HCT116 (cell line): ENCODE measurements at regions not wholly inside any gene's neighbourhood (a gene's known extent, or its start where the extent isn't known, plus 50 kb on each side); places are given as distances from the start of the nearest gene placed in this dataset.
"Not testable (repeated sequence)": the region's sequence is repeated elsewhere in the genome, so short reads cannot be mapped to it uniquely, and the experiment has no call there.

ENCODE experiments used
- ATAC-seq: fragments of 200-7000 bp; cut with Tn5 transposase; 2 replicates; pipeline ENCODE4 v1.9.1; 2020; ENCODE audit warnings: mild to moderate bottlenecking, moderate library complexity
- BruUV-seq: library from RNA; stranded (reverse); fragments of 400-500 nt; replicated peaks from 2 replicates; lab custom pipeline; 2021; lab: Mats Ljungman, UMichigan
- CTCF ChIA-PET: fragments of 300-600 bp; sonication (Branson Sonifier 250); formaldehyde crosslinking; loops from one replicate; lab custom pipeline; 2021; ENCODE audit warnings: antibody characterized with exemption; lab: Charles Lee
- POLR2A ChIA-PET: fragments of 300-600, 350-600 bp; sonication (Branson Sonifier 250); formaldehyde crosslinking; loops from one replicate; lab custom pipeline; 2021; ENCODE audit warnings: antibody characterized with exemption; lab: Charles Lee
- RAD21 ChIA-PET, 2 experiments: fragments of 300-600 bp; sonication (Branson Sonifier 250); formaldehyde crosslinking; loops; one replicate each; lab custom pipeline; 2023; ENCODE audit warnings: low total read pairs in 2 of 2; ENCODE audit not compliant: uncharacterized antibody in 2 of 2, unreplicated experiment in 2 of 2, low non-redundant PET in 1 of 2; lab: Charles Lee
- DNase-seq: peaks from one replicate; pipeline ENCODE4 v3.0.0-alpha.2; 2010; ENCODE audit warnings: low read depth, low spot score
- H2AFZ ChIP-seq: fragments of 200-600 bp; shearing (Covaris generic), sonication (generic); 2 replicates; pipeline ENCODE4 v1.6.1; 2017; ENCODE audit warnings: low read depth, mixed run types, mixed read lengths, antibody characterized with exemption, low read length; ENCODE audit not compliant: poor library complexity, severe bottlenecking
- H3K27ac ChIP-seq: 2 replicates; pipeline ENCODE4 v1.5.1; 2012; ENCODE audit warnings: low read depth, low read length
- H3K27me3 ChIP-seq: fragments of 200-600 bp; sonication (generic); 2 replicates; pipeline ENCODE4 v1.6.1; 2016; ENCODE audit warnings: mixed run types, low read length, mixed read lengths; ENCODE audit not compliant: insufficient read depth
- H3K36me3 ChIP-seq, 2 experiments: fragments of 200-500 bp in 1 of 2; fragments of 200-600 bp in 1 of 2; sonication (Bioruptor generic) in 1 of 2; sonication (generic) in 1 of 2; 2 replicates each; pipeline versions ENCODE4 v1.5.1 to v1.6.1; 2014 to 2016; ENCODE audit warnings: low read length in 2 of 2, inconsistent platforms in 1 of 2, mixed read lengths in 1 of 2, mixed run types in 1 of 2; ENCODE audit not compliant: insufficient read depth in 2 of 2, control insufficient read depth in 1 of 2
- H3K4me1 ChIP-seq, 2 experiments: fragments of 200-600 bp in 1 of 2; sonication (generic) in 1 of 2; 2 replicates each; pipeline versions ENCODE4 v1.5.1 to v1.6.1; 2012 to 2017; ENCODE audit warnings: low read length in 2 of 2, inconsistent platforms in 1 of 2, mild to moderate bottlenecking in 1 of 2, mixed read lengths in 1 of 2, mixed run types in 1 of 2, moderate library complexity in 1 of 2; ENCODE audit not compliant: insufficient read depth in 2 of 2, control insufficient read depth in 1 of 2
- H3K4me2 ChIP-seq: fragments of 200-600 bp; sonication (generic); 2 replicates; pipeline ENCODE4 v1.6.1; 2017; ENCODE audit warnings: mixed run types, low read length, mixed read lengths
- H3K4me3 ChIP-seq, 2 experiments: fragments of 200-600 bp in 1 of 2; sonication (generic) in 1 of 2; replicated peaks in 1 of 2; 2 replicates each; pipeline ENCODE4 v1.5.1; 2011 to 2016; ENCODE audit warnings: low read length in 2 of 2, control low read depth in 1 of 2, low read depth in 1 of 2, mild to moderate bottlenecking in 1 of 2, mixed read lengths in 1 of 2, mixed run types in 1 of 2
- H3K79me2 ChIP-seq: fragments of 200-600 bp; sonication (generic); 2 replicates; pipeline ENCODE4 v1.6.1; 2017; ENCODE audit warnings: mild to moderate bottlenecking, mixed run types, low read length, moderate library complexity, mixed read lengths; ENCODE audit not compliant: insufficient read depth
- H3K9ac ChIP-seq: fragments of 200-600 bp; sonication (generic); 2 replicates; pipeline ENCODE4 v1.6.1; 2016; ENCODE audit warnings: low read length, mixed read lengths
- H3K9me2 ChIP-seq: fragments of 200-600 bp; sonication (generic), shearing (Covaris generic); 2 replicates; pipeline ENCODE4 v1.6.1; 2017; ENCODE audit warnings: mixed run types, mild to moderate bottlenecking, moderate library complexity; ENCODE audit not compliant: insufficient read depth
- H3K9me3 ChIP-seq, 2 experiments: fragments of 200-500 bp in 1 of 2; fragments of 200-600 bp in 1 of 2; sonication (Bioruptor generic) in 1 of 2; sonication (generic) in 1 of 2; 2 replicates each; pipeline ENCODE4 v1.6.1; 2014 to 2017; ENCODE audit warnings: low read length in 2 of 2, mixed read lengths in 2 of 2, inconsistent platforms in 1 of 2, low read depth in 1 of 2, mild to moderate bottlenecking in 1 of 2, mixed run types in 1 of 2, moderate library complexity in 1 of 2; ENCODE audit not compliant: control insufficient read depth in 1 of 2, insufficient read depth in 1 of 2
- H4K20me1 ChIP-seq: fragments of 200-600 bp; sonication (generic), shearing (Covaris generic); 2 replicates; pipeline ENCODE4 v1.6.1; 2017; ENCODE audit warnings: mixed run types, mild to moderate bottlenecking, moderate library complexity; ENCODE audit not compliant: insufficient read depth
- CBX3 ChIP-seq: IDR thresholded peaks from 2 replicates; pipeline ENCODE4 v1.6.1; 2012; ENCODE audit warnings: low read depth
- CTCF ChIP-seq, 3 experiments: fragments of 200-600 bp in 1 of 3; sonication (generic) in 1 of 3; IDR thresholded peaks in 2 of 3; conservative IDR thresholded peaks in 1 of 3; 2 replicates each; pipeline ENCODE4 v1.5.1; 2012 to 2017; ENCODE audit warnings: low read depth in 2 of 3, low read length in 2 of 3, antibody characterized with exemption in 1 of 3, borderline replicate concordance in 1 of 3, control low read depth in 1 of 3, mild to moderate bottlenecking in 1 of 3, mixed read lengths in 1 of 3, mixed run types in 1 of 3, moderate library complexity in 1 of 3; ENCODE audit not compliant: insufficient read depth in 1 of 3
- EGR1 ChIP-seq: IDR thresholded peaks from 2 replicates; pipeline ENCODE4 v1.6.1; 2012; ENCODE audit warnings: low read depth
- MAX ChIP-seq: IDR thresholded peaks from 2 replicates; pipeline ENCODE4 v1.6.1; 2012
- ZBTB33 ChIP-seq: IDR thresholded peaks from 2 replicates; pipeline ENCODE4 v1.6.1; 2011; ENCODE audit warnings: mild to moderate bottlenecking, low read length, moderate library complexity; ENCODE audit not compliant: insufficient replicate concordance; ENCODE audit errors: extremely low read depth
- ZFX ChIP-seq: fragments of 450-650 bp; IDR thresholded peaks from 2 replicates; pipeline ENCODE4 v1.6.1; 2017
- intact Hi-C: fragments of 100-400 bp; cut with micrococcal nuclease; formaldehyde crosslinking; loops from 2 replicates; pipeline ENCODE4 v1.10.0; 2022

- H4K20me1 ChIP-seq: no peaks in the 10 kb centered on the region
- H3K4me3 ChIP-seq: no peak overlapping the region
- CTCF ChIA-PET: no interaction called here
- peaks cover 3% of the 10 kb centered on the region; the same call in 1 of the 2 replicates for H3K27me3 ChIP-seq
- TF ChIP-seq CBX3 (no peak), CTCF (IDR thresholded peaks at IDR 0.05 in 2 of 3, conservative IDR thresholded peaks at IDR 0.05 in 1 of 3; ENCODE audit: borderline replicate concordance in 1 of 3, insufficient read depth in 1 of 3, low read depth in 2 of 3, low read length in 2 of 3) (no peak), ZBTB33 (no peak), MAX (no peak), EGR1 (no peak), ZFX (no peak)
- no peaks in the 10 kb centered on the region for H3K9me2 ChIP-seq
- intact Hi-C loops: no loop called here
- no peaks in the 10 kb centered on the region for H3K79me2 ChIP-seq
- BruUV-seq: no TSS peak
- H3K36me3 ChIP-seq: no peaks in the 10 kb centered on the region
- no peak overlapping the region for H3K9ac ChIP-seq
- RAD21 ChIA-PET: no interaction called here
- ATAC-seq: no peak
- H3K4me1 ChIP-seq: no peaks in the 10 kb centered on the region
- H2AFZ ChIP-seq: no peak overlapping the region
- H3K27ac ChIP-seq: no peak overlapping the region
- DNase-seq: no peak
- H3K9me3 ChIP-seq: no peaks in the 10 kb centered on the region
- H3K4me2 ChIP-seq: no peak overlapping the region
- POLR2A ChIA-PET: no interaction called here
Observed at GRCh38 chr6:168841609-168842278, 400.8 kb downstream of the SMOC2 start.

GRCh38 chr6:168840932-168841331, 399.9 kb downstream of the SMOC2 start:
- H3K9me2 ChIP-seq, BruUV-seq, H3K9me3 ChIP-seq, H3K4me1 ChIP-seq, H3K9ac ChIP-seq, POLR2A ChIA-PET, H3K36me3 ChIP-seq, DNase-seq, H3K79me2 ChIP-seq, ATAC-seq, H3K27ac ChIP-seq, RAD21 ChIA-PET, H3K27me3 ChIP-seq, intact Hi-C loops, H3K4me3 ChIP-seq, H4K20me1 ChIP-seq, CTCF ChIA-PET, H3K4me2 ChIP-seq, H2AFZ ChIP-seq: not testable (repeated sequence)

- H3K36me3 ChIP-seq, intact Hi-C loops, ATAC-seq, BruUV-seq, H3K9me2 ChIP-seq, H3K9me3 ChIP-seq, H3K79me2 ChIP-seq, H3K27me3 ChIP-seq, H3K9ac ChIP-seq, RAD21 ChIA-PET, H3K4me1 ChIP-seq, H3K4me2 ChIP-seq, CTCF ChIA-PET, POLR2A ChIA-PET, H4K20me1 ChIP-seq, H3K27ac ChIP-seq, H2AFZ ChIP-seq, H3K4me3 ChIP-seq, DNase-seq: not testable (repeated sequence)
Observed at GRCh38 chr6:168840299-168840698, 399.3 kb downstream of the SMOC2 start.
